Mesothelial cell of epicardium (in vitro differentiated cells): ENCODE measurements at regions not wholly inside any gene's neighbourhood (a gene's known extent, or its start where the extent isn't known, plus 50 kb on each side); places are given as distances from the start of the nearest gene placed in this dataset.

ENCODE experiments used
- DNase-seq, 2 experiments: peaks; one replicate each; pipeline ENCODE4 v3.0.0; 2021; ENCODE audit warnings: low spot score in 2 of 2; ENCODE audit not compliant: unreplicated experiment in 2 of 2
- H3K27ac Mint-ChIP-seq: 2 replicates; pipeline ENCODE4 v1.8.0; 2021; ENCODE audit warnings: mixed read lengths
- H3K27me3 Mint-ChIP-seq: 2 replicates; pipeline ENCODE4 v1.8.0; 2021; ENCODE audit warnings: low read depth, mixed read lengths
- H3K36me3 Mint-ChIP-seq: 2 replicates; pipeline ENCODE4 v1.8.0; 2021; ENCODE audit warnings: mixed read lengths
- H3K4me1 Mint-ChIP-seq: 2 replicates; pipeline ENCODE4 v1.8.0; 2021; ENCODE audit warnings: mixed read lengths
- H3K4me3 Mint-ChIP-seq: 2 replicates; pipeline ENCODE4 v1.8.0; 2021; ENCODE audit warnings: mild to moderate bottlenecking, moderate library complexity, mixed read lengths
- H3K9me3 Mint-ChIP-seq: 2 replicates; pipeline ENCODE4 v1.8.0; 2021; ENCODE audit warnings: mixed read lengths
- TF ChIP-seq, protein P1 (sequence below): fragments of 200-600 bp; sonication (generic); IDR thresholded peaks from one replicate; pipeline ENCODE4 v1.5.0; 2021; ENCODE audit warnings: antibody characterized with exemption; ENCODE audit not compliant: unreplicated experiment

DNA sequence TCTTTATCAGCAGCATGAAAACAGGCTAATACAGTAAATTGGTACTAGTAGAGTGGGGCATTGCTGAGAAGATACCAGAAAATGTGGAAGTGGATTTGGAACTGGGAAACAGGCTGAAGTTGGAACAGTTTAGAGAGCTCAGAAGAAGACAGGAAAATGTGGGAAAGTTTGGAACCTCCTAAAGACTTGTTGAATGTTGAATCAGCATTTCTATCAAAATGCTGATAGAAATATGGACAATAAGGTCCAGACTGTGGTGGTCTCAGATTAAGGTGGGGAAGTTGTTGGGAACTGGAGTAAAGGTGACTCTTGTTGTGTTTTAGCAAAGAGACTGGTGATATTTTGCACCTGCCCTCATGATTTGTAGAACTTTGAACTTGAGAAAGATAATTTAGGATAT lies 231.2 kb upstream of the KCND2 start:
- Mint-ChIP-seq H3K4me3 (no peak overlapping the region), H3K9me3 (peaks cover 34% of the 10 kb centered on the region), H3K4me1 (no peaks in the 10 kb centered on the region), H3K36me3 (no peaks in the 10 kb centered on the region), H3K27me3 (no peaks in the 10 kb centered on the region), H3K27ac (no peak overlapping the region)
- TF ChIP-seq, protein P1, sequence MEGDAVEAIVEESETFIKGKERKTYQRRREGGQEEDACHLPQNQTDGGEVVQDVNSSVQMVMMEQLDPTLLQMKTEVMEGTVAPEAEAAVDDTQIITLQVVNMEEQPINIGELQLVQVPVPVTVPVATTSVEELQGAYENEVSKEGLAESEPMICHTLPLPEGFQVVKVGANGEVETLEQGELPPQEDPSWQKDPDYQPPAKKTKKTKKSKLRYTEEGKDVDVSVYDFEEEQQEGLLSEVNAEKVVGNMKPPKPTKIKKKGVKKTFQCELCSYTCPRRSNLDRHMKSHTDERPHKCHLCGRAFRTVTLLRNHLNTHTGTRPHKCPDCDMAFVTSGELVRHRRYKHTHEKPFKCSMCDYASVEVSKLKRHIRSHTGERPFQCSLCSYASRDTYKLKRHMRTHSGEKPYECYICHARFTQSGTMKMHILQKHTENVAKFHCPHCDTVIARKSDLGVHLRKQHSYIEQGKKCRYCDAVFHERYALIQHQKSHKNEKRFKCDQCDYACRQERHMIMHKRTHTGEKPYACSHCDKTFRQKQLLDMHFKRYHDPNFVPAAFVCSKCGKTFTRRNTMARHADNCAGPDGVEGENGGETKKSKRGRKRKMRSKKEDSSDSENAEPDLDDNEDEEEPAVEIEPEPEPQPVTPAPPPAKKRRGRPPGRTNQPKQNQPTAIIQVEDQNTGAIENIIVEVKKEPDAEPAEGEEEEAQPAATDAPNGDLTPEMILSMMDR, result no peak
- no peak for DNase-seq

DNA sequence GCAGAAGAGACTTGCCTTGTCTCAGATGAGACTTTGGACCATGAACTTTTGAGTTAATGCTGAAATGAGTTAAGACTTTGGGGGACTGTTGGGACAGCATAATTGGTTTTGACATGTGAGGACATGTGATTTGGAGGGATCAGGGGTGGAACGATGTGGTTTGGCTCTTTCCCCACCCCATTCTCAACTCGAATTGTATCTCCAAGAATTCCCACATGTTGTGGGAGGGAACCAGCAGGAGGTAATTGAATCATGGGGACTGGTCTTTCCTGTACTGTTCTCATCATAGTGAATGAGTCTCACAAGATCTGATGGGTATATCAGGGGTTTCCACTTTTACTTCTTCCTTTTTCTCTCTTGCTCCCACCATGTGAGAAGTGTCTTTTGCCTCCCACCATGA lies 229.7 kb upstream of the KCND2 start:
- Mint-ChIP-seq H3K4me1 (no peaks in the 10 kb centered on the region), H3K36me3 (no peaks in the 10 kb centered on the region), H3K27me3 (no peaks in the 10 kb centered on the region), H3K27ac (no peak overlapping the region), H3K4me3 (no peak overlapping the region), H3K9me3 (peaks cover 28% of the 10 kb centered on the region)
- no peak for DNase-seq
- TF ChIP-seq, protein P1, result no peak

DNA sequence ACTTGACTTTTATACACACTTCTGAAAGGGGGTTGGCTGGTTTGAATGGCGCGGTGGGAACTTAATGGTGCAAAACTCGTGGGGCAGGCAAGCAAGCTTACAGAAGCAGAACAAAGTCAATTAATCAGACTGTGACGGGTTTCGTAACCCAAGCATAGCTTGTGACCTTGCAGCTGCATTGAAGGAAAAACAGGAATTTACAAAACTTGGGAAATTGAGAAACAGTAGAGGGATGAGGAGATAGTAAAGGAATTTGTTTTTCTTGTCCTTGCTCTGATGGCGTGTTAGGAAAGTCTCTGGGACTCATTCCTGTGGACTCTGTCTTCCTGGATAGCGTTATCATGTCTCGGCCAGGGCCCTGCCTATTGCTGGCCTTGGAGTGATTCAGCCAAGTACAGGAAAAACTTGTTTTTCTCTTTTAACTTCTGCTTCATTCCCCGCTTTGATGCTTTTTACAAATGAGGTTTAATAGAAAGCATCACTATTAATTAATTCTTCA lies 220.0 kb upstream of the KCND2 start:
- H3K36me3 Mint-ChIP-seq, result no peaks in the 10 kb centered on the region
- H3K4me3 Mint-ChIP-seq, result peak overlapping the region; percentile 9
- H3K4me1 Mint-ChIP-seq, result peaks cover 16% of the 10 kb centered on the region
- no peak for DNase-seq
- no peaks in the 10 kb centered on the region for H3K27me3 Mint-ChIP-seq
- peak overlapping the region; percentile 84 for H3K27ac Mint-ChIP-seq
- H3K9me3 Mint-ChIP-seq, result no peaks in the 10 kb centered on the region
- TF ChIP-seq, protein P1, result no peak

DNA sequence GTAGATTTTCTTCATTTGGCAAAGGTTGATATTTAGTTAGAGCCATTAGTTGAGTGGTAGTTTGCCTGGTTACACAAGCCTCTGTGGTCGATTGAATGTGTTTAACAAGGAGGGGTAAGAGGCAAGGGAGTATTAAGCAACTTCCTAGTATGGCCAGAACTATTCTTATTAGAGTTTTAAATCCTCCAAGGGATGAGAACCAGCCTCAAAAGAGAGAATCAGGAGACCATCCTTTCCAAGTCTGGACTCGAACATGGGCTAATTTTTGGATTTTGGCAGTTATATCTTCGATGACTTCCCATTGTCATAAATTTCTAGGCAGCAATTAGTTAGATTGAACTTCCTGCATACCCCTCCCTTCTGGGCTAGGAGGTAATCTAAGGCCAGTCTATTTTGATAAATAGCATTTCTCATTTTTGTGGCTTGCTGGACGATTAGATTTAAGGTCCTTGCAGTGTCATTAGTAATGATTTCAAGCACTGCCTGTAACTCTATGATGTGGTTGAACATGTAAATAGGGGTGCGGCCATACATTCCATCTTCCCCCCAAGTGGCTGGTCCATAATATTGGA lies 219.5 kb upstream of the KCND2 start:
- peaks cover 16% of the 10 kb centered on the region for H3K4me1 Mint-ChIP-seq
- no peaks in the 10 kb centered on the region for H3K9me3 Mint-ChIP-seq
- no peaks in the 10 kb centered on the region for H3K36me3 Mint-ChIP-seq
- TF ChIP-seq, protein P1, result no peak
- peak overlapping the region; percentile 84 for H3K27ac Mint-ChIP-seq
- H3K27me3 Mint-ChIP-seq, result no peaks in the 10 kb centered on the region
- no peak overlapping the region for H3K4me3 Mint-ChIP-seq
- no peak for DNase-seq

DNA sequence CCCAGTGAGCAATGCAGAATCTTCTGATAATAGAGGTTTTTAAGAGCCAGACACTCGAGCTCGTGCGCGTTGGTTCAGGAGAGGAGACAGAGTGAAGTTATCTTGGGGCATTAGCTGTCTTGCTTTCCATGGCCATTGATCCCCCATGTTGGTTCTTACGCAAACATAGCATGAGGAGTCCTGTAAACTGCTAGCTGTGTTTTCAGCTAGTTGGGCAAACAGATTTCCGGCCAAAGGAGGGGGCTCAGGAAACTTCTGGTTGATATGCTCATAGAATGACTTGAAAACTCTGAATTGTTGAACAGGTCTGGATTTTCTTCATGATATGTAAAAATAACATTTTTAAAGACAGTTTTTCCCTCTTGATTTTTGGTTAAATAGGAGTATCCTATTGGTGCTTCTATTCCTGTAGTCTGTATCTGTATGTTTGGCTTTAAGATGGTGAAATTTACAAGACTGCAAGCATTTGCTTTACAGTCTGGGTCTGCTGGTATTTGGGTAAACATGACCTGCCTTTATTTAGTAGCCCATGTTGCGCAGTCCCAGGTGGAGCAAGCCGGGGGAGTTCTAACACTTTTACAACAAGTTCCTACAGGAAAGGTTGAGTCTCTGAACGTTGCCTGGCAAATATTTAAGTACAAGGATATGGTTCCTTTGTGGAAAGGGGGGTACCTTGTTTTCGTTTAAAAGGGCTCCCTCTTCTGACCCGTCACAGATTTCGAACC lies 218.4 kb upstream of the KCND2 start:
- H3K9me3 Mint-ChIP-seq, result no peaks in the 10 kb centered on the region
- H3K4me3 Mint-ChIP-seq, result no peak overlapping the region
- no peaks in the 10 kb centered on the region for H3K27me3 Mint-ChIP-seq
- H3K27ac Mint-ChIP-seq, result no peak overlapping the region
- no peak for DNase-seq
- no peaks in the 10 kb centered on the region for H3K36me3 Mint-ChIP-seq
- TF ChIP-seq, protein P1, result no peak
- peaks cover 16% of the 10 kb centered on the region for H3K4me1 Mint-ChIP-seq
